Forelimb muscle (tissue), 1 donor: ENCODE measurements at regions not wholly inside any gene's neighbourhood (a gene's known extent, or its start where the extent isn't known, plus 50 kb on each side); places are given as distances from the start of the nearest gene placed in this dataset.

Experiments
- DNase-seq: peaks from one replicate; pipeline ENCODE4 v3.0.0-alpha.2; 2013; ENCODE audit warnings: low read depth

DNA sequence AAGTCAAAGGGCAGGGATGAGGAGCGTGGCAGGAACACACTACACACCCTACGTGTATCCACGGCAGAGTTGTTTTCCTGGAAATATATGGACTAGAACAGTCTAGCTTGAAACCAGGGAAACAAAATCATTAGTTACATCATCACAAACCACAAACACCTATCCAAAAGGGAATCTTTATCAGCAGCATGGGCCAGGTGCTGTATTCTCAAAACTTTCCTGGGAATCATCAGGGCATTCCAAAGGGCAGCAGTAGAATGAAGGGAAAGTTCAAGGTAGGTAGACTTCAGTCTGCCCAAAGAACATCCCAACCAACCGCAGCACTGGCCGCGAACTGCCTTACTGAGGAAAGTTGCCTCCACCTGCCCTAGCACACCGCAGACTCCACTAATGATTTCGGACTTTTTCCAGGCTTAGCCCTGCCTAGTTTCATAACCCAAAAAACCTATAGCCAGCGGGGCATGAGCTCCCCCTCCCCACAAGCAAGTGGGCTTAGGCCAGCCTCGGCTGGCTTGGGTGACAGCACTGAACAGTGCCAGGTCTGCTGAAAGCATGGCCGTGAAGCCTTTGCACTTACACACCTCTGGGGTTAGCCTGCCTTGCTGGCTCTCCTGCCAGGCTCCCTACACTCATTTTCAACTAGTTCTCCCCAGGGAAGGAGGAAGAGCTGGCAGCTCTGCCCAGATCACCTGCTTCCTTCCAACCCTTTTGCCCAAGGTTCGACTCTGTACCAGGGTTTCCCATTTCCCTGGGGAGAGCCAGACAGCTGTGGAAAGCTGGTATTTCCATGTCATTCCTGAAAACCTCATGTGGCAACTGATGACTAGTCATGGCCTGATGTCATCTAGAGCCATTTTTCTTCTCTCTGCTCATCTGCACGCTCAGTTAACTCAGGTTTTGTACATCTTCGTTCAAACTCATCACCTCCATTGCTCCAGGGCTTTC, 77.3 kb upstream of the UBAC2 start:
- no peak for DNase-seq

DNA sequence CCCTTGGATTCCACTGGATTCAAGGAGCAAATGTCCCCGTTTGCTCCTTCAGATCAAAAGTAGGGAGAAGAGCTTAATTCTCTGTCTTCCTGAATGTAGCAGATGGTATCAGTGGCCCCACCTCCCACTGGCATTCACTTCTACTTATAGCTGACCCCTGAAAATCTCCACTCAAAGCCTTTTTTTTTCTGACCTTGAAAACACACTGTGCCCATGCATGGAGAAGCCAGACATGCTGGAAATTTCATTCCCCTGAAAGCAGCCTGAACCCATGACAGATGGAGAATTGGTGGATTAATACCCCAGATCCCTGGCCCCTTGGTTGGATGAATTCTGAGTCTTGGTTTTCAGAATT, 76.6 kb upstream of the UBAC2 start:
- no peak for DNase-seq

DNA sequence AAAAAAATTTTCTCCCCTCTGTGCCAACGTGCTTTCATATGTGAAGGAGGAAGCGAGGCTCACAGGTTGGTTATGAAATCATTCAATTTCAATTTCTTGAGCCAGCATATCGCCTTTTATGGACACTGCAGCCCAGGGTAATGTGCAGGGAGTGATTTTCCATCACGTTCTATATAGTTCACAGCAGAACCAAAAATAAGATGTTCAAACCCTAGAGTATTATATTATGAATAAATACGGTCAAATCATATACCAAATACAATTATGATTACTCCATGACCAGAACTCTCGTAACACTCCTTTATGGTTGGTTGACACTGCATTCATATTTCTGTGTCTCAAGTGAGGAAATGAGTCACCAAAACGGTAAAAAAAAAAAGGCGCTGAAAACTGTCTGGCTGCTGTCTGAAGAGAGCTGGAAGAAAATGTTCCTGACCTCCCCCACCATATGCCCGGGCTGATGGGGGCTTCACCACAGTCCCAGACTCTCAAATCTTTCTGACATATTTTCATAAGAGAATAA, 75.8 kb upstream of the UBAC2 start:
- DNase-seq: peak; percentile 14

DNA sequence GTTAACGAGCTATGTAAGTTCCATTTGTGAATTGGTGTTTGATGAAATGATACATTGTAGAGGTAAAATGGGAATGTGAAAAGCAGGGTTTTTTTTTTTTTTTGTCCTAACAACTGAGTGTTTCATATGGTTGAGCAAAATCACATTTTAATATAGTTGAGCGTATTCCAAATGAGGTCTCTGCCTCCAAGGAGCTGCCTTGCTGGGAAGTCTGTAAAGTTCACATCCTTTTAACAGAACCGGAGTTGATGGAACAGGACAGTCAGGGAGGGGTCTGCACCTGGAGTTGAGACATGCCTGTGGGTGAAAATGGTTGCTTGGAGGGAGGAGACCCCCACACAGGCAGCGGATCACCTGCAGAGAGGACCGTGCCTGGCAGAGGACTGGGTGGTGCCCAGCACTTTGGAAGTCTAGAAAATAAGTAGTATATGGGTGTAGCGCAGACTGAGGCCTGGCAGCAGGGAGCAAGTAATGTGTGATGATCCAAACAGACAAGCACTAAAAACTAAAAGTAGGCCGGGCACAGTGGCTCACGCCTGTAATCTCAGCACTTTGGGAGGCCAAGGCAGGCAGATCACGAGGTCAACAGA, 75.2 kb upstream of the UBAC2 start:
- DNase-seq: peak; percentile 16

DNA sequence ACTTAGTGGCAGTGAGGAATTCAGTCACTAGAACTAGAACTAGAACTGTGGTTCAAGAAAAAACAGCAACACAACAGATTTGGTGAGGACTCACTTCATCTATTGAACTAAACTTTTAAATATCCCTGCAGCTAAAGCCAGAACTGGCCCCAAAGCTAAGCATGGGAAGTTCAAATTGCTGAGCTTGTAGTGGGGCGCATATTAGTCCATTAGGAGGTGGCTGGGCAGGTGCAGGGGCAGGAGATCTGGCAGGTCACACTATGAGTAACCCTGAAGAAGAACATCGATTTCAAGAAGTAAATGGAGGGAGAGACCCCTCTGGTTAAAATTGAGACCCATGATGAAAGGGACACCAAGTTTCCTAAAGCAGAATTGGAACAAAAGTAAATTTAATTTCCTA, 73.8 kb upstream of the UBAC2 start:
- no peak for DNase-seq

DNA sequence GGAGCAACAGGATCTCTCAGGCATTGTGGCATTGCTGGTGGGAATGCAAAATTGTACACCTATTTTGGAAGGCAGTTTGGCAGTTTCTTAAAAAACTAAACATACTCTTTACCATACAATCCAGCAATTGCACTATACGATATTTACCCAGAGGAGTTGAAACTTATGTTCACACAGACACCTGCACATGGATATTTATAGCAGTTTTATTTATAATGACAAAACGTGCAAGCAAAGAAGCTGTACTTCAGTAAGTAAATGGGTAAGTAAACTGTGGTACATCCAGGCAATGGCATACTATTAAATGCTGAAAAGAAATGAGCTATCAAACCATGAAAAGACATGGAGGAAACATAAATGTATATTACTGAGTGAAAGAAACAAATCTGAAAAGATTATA, 71.6 kb upstream of the UBAC2 start:
- no peak for DNase-seq

DNA sequence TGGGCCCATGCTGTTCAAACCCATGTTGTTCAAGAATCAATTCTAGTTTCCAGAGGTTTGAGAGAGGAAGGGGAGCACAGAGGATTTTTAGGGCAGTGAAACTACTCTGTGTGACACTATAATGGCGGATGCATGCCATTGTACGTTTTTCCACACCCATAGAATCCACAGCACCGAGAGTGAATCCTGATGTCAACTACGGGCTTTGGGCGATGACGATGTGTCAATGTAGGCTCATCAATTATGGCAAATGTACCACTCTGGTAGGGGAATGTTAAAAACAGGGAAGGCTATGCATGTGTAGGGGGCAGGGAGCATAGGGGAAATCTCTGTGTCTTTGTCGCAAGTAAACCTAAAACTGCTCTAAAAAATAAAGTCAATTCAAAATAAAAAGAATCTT, 70.7 kb upstream of the UBAC2 start:
- DNase-seq: no peak

DNA sequence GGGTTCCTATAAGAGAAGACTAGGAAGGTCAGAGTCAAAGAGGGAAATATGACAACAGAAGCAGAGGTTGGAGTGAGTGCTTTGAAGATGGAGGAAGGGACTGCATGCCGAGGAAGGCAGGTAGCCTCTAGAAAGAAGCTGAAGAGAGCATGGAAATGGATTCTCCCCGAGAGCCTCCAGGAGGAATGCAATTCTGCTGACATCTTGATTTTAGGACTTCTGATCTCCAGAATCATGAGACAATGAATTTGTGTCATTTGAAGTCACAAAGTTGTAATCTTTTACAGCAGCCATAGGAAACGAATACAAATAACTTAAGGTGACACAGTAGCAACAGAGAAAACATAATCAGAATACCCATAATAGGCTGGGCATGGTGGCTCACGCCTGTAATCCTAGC, 69.2 kb upstream of the UBAC2 start:
- no peak for DNase-seq

DNA sequence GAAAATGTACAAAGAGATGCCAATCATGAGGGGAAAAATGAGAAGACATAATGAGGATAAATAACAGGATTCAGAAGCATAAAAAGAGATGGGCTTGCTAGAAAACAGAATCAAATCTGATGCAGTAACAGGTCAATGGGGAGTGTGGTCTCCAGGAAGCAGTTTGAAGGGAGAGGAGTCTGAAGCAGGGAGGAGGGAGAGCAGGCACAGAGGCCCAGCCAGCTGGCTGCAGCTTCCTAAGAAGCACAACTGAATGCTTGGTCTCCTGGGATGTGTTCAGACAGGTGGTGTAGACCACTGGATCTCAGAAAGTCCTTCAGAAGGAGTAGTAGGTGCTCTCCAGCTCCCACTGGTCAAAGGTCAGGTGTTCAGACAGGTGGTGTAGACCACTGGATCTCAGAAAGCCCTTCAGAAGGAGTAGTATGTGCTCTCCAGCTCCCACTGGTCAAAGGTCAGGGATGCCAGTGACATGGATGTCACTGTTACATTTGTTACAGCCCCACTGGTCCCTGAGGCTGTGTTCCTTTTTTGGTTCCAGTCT, 68.3 kb upstream of the UBAC2 start:
- no peak for DNase-seq

DNA sequence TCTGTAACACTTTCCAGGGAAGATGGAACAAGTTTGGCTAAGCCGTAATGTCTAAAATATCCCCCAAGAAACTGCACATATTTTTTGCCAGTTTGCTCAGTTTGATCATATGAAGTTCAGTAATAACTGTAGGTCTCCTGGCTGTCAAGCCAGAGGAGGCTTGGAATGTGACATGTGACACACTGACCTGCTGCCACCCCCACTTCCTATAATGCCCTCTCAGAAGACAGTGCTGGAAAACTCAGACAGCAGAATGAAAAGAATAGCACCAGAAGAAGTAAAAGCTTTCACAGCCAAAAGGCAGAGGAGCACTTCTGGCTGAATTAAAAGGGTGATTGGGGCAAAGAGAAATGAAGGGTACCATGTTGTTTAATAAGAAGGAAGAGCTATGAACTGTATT, 67.4 kb upstream of the UBAC2 start:
- DNase-seq: no peak

DNA sequence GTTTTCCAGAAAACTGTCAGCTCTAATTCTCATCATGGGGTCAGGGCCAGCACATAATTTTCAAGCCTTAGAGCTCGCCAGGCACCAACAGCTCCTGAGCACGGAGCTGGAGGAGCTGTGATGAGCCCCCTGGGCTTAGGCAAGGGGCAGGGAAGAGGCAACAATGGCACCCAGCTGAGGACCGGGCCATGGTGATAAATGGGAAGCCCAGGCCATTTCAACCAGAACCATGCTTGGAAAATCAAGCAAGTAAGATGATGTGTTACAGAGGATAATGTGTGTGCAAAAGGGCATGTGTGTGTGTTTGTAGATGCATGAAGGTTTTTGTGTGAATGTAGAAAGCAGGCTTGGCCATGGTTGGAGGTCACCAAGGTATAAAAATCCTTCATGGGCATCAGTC, 66.8 kb upstream of the UBAC2 start:
- DNase-seq: no peak

DNA sequence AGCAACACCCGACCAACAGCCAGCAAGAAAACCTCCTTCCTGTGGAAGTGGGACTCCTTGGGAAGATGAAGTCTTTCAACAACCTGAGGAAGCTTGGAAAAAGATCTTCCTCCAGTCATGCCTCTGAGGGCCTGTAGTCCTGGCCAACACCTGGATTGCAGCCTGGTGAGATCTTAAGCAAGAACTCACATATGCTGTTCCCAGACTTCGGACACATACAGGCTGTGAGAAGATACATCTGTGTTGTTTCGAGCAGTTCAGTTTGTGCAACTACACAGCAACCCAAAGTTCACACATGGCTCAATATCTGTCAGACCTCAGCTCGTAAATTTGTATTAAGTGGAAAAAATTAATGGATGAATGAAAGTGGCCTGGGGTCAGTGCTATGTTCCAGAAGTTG, 65.1 kb upstream of the UBAC2 start:
- DNase-seq: no peak

DNA sequence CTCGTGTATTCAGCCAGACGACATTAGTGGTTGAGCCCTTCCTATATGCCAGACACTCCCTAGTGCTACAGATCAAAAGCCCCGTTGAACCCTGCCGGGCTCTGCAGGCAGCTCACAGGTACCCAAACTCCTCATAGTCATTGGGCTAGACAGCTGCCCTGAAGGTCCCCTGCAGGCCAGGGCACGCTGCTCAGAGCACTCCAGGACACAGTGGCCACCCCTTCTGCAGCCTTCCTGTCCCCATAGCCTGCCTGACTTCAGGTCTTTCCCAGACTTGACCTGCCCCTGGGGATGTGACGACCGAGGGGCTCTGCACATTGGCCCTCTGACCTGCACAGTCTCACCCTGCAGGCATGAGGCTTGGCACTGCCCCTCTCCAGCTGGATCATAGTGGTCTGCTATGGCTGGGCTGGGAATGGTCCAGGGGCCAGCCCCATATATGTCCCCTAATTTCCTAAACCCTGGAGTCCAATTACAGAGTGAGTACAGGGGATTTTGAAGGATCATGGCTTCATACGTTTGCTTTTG, 64.2 kb upstream of the UBAC2 start:
- DNase-seq: no peak

DNA sequence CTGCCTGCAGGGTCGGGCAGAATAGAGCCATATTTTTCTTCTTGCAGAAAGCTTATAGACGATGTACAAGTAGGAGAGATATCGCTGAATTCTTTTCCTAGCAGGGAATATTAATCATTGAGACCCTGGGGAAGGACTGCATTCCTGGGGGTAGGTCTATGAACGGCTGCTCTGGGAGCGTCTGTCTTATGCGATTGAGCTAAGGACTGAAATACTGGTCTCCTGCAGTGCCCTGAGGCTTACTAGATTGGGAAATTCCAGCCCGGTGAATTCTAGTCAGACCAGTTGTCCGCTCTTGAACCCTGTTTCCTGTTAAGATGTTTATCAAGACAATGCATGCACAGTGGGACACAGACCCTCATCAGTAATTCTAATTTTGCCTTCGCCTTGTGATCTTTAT, 59.8 kb upstream of the UBAC2 start:
- DNase-seq: no peak

DNA sequence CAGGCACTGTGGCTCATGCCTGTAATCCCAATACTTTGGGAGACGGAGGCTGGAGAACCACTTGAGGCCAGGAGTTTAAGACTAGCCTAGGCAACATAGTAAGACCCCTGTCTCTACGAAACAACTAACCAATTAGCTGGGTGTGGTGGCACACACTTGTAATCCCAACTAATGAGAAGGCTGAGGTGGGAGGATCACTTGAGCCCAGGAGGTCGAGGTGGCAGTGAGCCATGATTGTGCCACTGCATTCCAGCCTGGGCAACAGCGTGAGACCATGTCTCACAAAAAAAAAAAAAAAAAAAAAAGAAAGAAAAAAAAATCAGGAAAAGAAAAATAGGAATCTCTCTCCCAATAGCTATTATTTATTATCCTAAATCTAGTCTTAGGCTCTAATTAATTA, 56.8 kb upstream of the UBAC2 start:
- DNase-seq: no peak

DNA sequence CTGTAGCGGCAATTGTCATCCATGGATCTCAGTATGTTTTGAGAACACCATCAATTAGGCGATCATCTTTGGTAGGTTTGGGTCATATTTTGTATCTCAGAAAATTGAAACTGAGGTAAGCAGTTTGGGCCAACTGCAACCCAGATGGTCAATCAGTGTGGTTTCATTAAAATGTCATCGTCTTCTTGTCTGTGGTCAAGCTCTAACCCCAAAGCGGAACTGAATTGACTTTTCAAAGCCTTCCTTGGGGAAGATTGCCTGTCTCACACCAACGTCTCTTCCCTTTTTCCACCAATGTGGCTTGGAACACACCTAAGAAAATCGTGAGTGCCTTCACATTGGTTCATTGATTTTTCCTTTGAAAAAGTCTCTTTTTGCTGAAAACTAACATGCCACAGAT, 56.3 kb upstream of the UBAC2 start:
- no peak for DNase-seq

DNA sequence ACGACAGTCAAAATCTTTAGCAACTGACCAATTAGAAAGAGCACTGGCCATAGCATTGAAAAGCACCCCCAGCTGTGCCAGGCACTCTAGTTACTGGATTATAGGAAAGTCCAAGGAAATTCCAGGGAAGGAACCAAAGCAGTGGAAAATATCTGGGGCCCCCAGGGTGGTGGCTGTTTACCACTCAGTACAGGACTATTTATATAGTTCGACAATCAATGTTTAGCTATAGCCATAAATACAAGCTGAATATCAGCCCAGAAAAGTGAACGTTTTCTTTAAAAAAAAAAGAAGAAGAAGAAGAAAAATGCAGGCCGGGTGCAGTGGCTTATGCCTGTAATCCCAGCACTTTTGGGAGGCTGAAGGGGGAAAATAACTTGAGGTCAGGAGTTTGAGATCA, 55.2 kb upstream of the UBAC2 start:
- no peak for DNase-seq

DNA sequence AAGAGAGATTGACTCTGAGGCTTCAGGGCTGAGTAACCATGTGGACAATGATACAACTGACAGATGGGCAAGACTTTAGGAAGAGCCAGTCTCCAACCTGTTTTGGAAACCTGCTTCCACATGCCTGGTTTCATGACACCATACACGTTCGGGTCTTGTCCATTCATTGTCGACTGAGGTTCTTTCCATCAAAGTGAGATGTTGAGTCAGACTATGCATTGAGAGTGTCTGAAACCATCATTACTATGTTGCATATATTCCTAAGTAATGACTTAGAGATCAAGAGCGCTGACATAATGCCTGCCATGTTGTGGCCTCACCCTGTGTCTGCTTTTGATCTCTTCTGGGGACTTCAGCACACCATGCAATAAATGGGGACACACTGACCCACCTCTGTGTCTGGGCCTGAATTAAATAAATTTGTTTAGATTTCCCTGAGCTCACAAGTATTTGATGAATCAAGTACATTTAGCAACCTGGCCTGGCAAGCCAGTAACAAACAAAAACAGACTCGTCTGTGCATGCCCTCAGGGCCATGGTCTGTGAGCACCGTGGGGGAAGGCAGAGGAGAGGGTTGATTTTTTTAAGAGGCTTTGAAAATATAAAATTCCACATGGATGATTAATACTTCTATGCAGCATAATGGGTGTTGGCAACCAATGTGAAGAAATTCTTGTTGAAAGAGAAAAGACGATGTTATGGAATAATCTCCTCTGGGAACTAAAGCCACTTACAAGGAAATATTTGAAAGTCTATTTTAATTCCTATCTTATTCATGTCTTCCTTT, 49.9 kb upstream of the UBAC2 start:
- DNase-seq: no peak
